Embryonic facial prominence (tissue), 1 donor: ENCODE measurements at regions not wholly inside any gene's neighbourhood (a gene's known extent, or its start where the extent isn't known, plus 50 kb on each side); places are given as distances from the start of the nearest gene placed in this dataset.
"Not testable (repeated sequence)": the region's sequence is repeated elsewhere in the genome, so short reads cannot be mapped to it uniquely, and the experiment has no call there.

Experiments used
- DNase-seq: peaks from one replicate; pipeline ENCODE4 v3.0.0-alpha.2; 2016; ENCODE audit errors: extremely low spot score

DNA sequence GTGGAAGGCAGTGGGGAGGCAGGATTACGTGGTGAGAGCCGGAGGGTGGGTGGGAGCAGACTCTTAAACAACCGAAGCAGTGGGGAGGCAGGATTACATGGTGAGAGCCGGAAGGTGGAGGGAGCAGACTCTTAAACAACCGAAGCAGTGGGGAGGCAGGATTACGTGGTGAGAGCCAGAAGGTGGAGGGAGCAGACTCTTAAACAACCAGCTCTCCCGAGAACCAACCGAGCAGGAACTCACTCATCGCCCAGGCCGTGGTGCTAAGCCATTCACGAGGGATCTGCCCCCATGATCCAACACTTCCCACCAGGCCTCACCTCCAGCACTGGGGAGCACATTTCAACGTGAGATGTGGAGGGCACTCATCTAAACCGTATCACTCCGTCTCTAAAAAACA is 87.7 kb downstream of the RTP5 start:
- DNase-seq, result no peak

DNA sequence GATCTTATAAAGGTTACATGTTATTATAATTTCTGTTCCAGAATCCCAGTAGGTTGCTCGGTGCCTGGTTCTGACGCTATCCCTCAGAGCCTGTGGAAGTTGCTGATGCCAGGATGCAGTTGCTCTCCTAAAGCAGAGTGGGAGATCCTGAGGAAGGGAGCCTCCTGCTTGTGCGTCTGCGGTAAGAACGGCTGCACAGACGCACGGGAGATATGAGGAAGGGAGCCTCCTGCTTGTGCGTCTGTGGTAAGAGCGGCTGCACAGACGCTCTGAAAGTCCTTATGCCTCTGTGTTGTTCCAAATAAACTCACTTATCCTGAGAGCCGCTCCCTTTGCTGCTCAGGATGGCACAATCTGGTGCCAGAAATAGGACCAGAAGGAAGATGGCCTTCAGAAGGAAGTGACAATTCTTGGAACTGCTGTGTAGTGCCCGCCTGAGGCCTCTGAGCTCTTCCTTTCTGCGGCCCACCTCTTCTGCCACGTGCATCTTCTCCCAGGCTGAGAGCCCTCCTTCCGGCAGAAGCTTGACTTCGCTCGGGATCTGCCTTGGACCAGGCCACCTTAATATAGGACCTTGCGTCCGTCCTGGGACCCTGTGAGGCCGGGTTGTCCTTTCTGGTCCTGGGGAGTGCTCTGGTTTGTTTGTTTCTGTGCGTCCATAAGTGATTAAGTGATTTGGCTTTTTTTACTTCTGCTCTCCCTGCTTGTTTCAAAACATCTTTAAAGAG is 89.5 kb downstream of the RTP5 start:
- no peak for DNase-seq

DNA sequence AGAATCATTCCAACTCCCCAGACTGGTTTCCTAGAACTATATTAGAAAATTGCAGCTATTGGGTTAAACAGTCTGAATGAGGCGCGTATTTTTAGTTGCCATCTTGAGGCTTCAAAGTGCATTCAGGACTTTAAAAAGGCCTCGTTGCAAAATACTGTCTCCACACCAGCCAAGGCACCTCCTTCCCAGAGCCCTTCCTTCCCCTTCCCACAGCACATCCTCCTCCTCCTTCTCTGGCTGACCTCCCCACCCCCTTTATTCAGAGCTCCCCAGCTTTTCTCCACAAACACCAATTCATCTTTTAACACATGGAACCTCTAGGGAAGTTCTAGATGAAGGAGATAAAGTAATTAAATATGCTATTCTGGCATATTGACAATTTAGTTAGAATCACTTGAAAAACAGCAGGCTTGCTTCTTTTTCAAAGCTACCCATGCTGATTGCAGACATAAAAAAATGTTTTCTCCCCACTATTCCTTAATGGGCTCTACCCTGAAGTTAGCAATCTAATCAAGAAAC is 90.3 kb downstream of the RTP5 start:
- no peak for DNase-seq

DNA sequence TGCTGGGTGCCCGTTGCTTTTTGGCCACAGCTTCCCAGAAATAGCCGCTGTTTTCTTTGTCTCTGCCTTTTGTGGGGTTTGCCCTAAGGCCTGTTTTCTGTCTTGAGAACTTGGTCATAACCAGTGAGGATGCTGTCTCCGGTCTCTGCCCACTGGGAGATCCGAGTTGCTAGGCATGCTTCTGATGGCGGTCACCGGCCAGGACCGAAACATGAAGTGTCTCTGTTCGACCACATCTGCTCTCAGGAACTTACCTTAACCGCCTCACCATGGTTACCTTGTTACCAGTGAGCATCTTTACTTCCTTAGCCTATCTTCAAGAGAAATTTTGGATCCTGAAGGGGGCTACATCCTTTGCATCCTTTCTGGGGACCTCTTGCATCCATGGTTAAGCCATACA is 91.9 kb downstream of the RTP5 start:
- no peak for DNase-seq

DNA sequence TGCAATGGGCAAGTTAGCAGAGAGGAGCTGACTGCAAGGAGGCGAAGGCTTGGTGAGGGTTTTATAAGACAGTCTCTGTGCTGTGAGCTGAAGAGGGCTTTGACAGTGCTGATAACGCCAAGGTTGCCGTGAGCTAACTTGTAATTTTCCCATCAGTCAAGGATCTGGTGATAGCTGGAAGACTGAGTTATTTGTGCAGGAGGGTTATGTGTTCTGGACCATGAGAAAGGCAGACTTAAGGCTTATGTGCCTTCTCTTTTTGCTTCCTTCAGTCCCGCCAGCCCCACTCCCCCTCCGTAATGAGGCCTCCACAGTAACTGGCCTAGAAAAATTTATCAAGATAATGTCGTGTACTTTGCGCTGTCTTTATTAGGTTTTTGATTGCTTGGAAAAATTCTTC is 94.6 kb downstream of the RTP5 start:
- DNase-seq, result no peak

DNA sequence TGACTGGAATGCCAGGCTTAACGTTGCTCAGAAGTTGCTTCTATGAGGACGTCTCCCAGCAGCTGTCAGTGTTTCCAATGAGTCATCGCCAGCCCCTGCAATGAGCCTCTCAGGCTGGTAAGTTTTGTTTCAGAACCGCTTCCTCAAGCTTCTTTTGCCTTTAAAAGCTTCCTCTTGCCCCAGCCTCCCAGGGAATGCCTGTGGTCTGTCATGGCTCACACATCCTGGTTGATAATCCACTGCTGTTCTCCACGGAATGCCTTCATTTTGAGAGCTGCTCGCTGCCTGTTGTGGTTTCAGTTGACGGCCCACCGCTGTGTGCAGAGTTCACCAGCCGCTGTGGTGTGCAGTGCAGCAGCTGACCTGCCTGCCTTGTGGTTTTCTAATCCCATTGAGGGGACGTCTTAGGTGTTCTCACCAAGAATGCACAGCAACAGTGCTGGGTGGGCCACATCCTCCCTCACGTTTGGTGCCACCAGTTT is 96.4 kb downstream of the RTP5 start:
- DNase-seq, result peak; percentile 53

DNA sequence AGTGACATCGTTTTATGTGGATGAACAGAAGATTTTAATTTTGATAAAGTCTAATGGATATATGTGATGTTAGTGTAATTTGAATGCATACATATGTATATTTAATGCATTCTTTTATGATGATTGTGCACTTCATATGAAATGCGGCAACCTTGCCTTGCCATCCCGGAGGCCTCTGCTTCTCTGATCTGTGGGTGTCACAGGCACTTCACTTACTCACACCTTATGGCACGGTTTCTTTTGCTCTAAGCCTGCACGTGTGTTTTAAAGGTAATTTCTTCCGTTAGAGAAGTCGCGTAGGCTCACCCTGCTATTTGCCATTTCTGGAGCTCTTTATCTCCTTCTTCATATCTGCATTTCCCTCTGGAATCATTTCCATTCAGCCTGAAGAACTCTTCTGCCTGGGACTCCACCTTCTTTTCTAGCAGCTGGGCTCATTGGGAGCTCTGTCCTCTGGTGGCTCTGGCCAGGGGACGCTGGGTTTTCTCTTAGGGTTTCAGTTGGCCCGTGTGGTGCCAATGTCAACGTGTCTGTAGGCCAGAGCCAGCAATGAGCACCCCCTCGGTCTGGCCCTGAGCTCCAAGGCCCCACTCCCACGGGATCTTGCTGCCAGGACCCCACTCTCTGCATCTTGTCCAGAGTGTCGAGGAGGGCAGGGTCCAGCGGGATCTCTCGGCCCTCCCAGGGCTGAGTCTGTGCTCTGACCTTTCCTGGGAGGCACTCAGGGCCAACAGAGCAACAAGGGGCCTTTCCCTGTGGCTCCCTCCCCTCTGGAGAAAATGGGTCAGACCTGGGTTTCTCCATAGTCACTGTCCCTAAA is 97.3 kb downstream of the RTP5 start:
- DNase-seq, result no peak

DNA sequence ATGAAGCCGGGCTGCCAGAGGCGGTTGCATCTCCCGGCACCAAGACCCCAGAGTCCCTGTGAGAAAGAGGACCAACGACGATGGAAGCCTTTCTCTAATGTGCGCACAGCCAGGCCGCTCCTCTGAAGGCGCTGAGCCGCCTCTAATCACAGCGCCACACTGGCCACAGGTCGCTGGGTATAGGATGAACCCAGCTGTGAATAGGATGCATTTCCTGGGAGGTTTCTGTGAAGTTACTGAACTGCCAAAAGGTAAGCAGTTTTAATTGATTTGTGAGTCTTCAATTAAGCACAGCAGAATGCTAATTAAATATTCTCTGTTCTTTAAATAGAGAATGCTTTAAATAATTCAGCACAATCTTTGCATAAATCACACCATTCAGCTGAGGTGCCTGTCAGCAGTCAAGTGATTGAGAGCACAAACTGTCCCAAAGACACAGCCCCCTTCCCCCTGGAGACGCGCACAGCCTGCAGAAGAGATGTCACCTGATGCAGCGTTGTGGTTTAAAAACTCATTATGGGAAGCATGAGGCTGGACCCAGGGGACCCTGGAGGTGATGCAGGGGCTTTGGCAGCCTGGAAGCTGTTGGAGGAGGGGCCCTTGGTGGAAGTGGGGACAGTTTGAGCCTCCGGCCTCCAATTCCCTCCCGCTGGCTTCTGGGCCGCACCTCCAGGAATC is 98.1 kb downstream of the RTP5 start:
- no peak for DNase-seq

DNA sequence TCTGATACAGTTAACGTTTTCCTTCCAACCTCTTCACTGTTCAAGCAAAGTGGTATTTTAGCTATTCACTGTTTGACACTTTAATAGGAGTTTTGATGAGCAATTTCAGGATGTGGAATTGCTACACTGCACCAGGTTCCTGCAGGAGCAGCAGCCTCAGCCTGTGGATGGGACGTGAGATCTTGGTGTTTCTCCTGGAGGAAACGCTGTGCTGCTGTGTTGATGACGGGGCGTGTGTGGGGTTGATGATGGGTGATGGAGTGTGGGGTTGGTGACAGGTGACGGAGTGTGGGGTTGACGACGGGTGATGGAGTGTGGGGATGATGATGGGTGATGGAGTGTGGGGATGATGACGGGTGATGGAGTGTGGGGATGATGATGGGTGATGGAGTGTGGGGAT is 98.9 kb downstream of the RTP5 start:
- no peak for DNase-seq

DNA sequence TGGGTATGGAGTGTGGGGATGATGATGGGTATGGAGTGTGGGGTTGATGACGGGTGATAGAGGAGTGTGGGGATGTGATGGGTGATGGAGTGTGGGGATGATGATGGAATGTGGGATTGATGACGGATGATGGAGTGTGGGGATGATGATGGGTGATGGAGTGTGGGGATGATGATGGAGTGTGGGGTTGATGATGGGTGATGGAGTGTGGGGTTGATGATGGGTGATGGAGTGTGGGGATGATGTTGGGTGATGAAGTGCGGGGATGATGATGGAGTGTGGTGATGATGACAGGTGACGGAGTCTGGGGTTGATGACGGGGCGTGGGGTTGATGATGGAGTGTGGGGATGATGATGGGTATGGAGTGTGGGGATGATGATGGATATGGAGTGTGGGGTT is 99.7 kb downstream of the RTP5 start:
- not testable (repeated sequence) for DNase-seq

DNA sequence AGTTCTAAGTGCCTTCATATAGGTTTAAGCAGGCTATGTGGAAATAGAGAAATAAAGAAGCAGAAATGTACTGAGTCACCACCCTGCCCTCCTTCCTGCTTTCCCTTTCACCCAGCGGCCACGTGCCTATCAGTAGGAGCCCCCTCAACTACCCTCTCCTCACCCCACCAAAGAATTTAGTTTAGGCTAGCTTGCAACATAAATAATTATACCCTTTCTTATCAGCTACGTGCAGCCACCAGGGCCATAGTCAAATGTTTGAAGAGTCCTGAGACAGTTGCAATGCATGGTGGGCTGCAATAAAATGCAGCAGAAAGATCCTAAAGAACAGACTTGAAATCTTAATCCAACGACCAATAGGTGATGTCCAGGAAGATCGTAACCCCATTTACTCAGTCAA is 101.2 kb downstream of the RTP5 start:
- DNase-seq, result no peak

DNA sequence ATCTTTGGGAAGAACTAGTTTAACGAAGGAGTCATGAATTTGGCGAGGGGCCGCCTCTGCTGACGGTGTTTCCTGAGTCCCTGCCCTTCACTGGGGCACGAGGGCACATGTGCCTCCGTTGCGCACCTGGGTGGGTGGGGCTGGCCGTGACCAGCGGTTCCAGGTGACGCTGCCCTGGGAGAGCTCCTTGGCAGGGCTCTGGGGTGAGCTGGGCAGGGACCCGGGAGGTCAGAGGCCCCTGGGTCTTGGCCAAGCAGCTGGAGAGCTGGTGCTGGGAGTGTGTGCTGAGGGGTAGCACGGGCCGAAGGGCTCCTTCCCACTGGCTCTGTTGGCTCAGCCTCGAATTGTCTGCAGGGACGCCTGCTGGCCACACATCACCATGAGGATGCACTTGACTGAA is 104.6 kb downstream of the RTP5 start:
- DNase-seq, result no peak

DNA sequence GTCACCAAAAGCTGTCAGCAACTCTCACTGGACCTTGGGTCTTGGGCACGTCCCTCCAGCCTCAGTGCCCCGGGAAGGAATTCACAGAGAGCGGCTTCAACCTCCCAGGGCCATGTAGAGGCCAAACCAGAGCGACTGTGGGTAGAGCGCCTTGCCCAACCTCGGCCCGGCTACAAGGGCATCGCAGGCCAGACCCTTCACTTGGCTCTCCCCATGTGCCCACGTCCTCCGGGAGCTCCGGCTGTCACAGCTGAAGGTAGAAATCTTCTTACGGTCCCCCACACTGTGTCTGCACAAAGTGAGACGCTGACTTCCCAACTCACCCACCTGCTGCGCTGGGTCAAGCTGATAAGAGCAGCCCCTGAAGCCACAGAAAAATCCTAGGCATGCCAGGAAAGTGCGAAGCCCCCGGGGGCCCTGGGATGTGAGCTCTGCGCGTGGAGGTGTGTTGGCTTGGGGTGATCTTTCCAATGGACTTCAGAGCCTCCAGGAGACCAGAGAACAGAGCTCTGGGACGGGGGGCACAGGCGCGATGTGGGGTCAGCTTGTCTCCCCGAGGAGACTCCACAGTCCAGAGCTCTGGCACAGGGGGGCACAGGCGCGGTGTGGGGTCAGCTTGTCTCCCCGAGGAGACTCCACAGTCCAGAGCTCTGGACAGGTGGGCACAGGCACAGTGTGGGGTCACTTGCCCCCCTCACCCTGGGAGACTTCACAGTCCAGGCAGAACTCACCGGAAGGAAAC is 105.5 kb downstream of the RTP5 start:
- DNase-seq, result no peak

DNA sequence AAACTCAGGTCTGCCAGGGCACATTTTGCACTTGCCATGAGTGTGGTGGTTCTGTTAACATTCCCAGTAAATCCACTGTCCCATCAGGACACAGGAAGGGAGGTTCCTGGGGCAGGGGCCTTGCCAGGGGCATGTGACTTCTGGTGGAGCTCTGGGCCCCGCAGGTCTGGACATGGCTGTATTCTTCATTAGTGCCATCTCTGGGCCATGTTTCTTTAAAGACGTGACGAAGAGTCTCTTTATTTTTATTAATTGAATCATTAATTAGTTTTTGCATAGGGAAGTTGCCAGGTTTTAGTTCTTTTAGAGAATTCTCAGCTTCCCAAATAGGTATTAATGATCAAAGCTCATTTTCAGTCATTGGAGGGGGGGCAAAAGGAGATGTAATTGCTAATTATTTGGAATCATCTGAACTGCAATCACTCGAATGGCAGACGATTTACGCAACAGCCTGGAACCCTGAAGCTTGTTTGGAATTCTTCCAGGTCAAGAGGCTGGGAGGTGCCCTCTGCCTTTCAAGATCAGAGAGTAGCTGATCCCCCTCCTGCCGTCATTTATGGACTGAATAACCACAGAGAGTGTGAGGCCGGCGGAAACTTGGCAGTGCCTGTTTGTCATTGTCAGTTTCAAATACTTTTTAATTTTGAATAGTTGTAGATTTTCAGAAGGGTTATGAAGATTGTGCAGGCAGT is 106.2 kb downstream of the RTP5 start:
- DNase-seq, result no peak

DNA sequence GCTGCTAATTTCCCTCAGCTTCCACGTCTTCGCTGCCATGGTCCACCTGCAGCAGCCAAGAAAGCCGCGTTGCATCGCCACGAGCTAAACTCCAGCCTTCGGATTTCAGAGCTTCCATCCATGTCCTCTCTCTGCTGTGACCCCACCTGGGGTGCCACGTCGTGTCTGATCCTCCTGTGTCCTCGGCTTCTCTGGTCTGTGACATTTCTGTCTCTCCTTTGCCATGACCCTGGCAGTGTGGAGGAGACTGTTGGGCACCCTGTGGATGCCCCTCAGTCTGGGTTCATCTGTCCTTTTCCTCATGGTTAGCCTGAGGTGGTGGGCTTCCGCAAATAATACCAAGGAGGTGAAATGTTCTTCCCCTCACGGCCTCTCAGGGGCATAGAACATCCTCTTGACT is 106.8 kb downstream of the RTP5 start:
- no peak for DNase-seq

DNA sequence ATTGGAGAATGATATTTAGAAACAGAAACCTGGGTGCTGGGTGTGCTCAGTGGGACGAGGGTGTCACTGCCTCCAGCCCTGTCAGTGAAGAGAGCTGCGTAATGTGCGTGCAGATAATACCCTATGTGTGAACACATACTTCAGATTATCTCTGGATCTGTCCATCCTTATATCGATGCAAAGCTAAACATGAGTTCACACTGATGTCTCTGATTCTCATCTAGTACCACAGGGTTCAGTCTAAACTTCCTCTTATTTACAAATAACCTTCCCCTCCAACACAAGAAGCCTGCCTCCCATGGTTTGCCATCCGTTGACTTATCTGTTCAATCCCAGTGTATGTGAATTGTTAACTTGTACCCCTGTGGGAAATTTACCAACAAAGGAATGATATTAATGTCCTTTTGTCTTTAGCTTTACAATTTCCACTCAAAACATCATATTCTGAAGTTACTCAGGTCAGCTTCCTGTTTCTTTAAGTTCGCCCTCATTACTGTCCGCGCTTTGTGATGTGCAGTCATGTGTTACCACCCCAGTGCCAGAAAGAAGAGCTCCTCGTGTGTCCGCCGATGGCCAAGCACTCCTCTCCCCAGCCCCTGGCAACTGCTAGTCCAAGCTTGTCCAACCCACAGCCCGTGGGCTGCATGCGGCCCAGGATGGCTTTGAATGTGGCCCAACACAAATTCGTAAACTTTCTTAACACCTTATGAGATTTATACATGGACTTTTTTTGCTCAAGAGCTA is 108.2 kb downstream of the RTP5 start:
- DNase-seq, result no peak

DNA sequence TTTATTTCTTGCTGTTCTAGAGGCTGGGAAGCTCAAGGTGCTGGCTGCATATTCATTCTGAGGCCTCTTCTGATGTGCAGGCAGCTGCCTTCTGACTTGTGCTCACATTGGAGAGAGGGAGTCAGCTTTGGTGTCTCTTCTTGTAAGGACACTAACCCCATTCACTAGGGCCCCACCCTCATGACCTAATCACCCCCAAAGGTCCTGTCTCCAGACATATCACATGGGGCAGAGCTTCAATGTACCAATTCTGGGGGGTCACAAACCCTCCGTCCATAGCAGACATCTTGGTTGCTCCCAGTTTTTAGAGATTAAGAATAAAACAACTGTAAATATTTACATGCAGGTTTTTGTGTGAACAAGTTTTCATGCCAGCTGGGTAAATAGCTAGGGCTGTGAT is 109.1 kb downstream of the RTP5 start:
- DNase-seq, result no peak

DNA sequence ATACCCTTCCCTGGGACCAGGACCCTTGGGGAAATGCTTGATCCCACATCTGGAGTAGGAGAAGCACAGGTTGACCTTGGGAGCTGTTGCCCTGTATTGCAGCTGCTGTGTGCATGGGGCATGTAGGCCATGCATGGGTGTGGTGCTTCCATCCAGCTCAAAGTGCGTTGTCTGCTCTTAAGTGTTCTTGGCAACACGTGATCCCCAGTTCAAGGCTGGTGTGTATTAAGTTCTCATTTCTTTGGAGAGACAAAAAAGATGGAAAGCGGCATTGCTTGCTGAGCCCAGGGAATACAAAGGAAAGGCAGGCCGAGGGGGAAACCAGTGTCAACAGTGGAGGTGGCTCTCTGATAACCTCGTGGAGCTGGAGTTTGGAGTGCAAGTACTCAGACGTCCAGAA is 110.7 kb downstream of the RTP5 start:
- no peak for DNase-seq

DNA sequence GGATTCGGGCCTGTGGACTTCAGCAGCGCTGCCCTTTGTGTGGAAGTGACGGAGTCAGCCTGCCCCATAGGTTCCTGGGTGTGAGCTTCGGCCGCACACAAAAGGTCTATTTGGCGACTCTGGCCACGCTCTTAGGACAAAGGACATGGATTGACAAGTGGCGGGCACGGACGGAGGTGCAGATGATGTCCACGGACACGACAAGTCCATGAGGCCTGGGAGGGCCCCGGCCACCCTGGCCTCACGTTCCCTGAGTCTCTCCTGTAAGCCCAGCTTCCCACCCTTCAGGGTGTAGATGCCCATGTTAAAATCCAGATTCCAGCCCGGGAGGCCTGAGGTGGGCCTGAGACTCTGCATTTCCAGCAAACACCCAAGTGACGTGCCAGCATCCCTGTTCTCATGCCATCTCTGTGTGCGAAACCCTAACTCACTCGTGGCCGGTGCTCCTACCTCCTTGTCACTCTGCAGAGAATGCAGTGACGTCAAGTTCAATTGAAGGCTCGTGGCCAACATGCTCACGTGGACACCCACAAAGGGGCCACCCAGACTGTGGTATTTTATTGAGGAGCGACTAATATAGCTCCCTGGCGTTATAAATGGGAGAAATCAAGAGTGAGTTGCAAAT is 111.7 kb downstream of the RTP5 start:
- DNase-seq, result no peak
